Dermis microvascular lymphatic vessel endothelial cell (primary cell): ENCODE measurements at regions not wholly inside any gene's neighbourhood (a gene's known extent, or its start where the extent isn't known, plus 50 kb on each side); places are given as distances from the start of the nearest gene placed in this dataset.
"Not testable (repeated sequence)": the region's sequence is repeated elsewhere in the genome, so short reads cannot be mapped to it uniquely, and the experiment has no call there.

ENCODE experiments used
- DNase-seq, 2 donors: peaks; one replicate each; pipeline versions ENCODE4 v3.0.0 to v3.0.0-alpha.2; 2010; ENCODE audit warnings: low read depth in 2 of 2

DNA sequence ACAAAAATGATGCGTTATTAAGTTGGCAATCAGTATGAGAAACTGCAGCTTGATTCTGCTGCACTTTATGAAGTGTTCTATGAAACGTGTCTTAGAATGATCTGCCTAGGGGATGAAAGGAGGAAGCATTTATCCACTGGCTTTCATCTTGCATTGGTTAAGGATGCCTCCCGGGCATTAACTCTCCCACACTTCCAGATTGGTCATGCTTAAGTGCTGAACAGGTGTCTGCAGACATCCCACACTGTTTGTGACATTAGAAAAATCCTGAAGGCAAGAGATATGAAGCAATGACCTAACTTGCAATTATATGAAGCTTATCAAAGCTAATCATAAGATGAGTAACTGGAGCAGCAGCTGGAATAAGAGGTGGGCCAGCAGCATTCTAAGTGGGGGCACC is 437.3 kb downstream of the NSUN3 start:
- DNase-seq, result no peak

DNA sequence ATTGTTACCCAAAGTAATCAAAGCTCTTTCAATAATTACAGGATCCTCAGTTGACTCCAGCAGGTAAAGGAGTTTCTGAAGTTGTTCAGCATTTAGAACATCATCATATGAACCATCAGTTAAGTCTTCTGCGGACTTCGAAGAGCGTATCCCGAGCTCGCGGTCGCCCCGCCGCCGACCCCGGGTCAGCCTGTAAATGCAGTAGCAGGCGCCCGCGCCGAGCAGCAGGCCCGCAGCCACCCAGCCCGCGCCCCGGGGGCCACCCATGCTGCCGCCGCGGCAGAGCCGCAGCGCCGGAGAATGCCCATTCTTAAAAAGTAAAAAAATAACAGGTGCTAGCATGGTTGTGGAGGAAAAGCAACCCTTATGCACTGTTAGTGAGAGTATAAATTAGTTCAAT is 444.5 kb downstream of the NSUN3 start:
- not testable (repeated sequence) for DNase-seq

DNA sequence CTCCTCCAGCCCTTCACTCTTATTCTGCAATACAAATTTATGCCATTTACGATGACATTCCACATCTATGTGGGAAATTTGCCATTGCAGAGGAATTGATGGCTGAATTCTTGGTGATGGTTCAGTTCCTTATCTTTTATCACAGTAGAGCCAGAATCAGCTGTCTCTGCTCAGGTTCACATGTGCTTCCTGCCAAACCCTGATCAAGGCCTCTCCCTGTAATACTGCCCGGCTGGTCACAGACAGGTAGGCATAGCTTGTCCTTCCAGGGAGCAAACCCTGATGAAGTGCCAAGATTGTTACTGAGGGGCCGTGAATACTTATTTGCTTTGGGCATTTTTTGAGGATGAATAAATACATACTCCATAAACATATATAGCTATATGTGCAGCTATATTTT is 450.0 kb downstream of the NSUN3 start:
- DNase-seq, result no peak

DNA sequence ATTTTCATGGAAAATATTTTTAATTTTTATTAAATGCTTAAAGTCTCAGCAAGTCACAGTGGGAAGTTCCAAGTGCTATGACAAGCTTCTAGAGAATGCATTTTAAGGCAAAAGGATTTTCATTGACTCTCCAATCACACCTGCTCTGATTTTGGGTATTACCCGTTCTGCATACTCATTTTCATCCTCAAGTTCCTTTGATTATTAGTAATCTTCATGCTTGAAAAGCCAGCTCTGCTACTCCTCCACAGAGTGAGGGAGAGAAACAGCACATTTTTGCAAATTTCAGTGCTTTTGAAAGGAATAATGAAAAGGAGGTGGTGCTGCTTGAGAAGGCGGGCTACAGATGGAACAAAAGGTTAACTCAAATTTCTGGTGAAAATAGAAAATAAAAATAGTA is 450.7 kb downstream of the NSUN3 start:
- DNase-seq, result no peak

DNA sequence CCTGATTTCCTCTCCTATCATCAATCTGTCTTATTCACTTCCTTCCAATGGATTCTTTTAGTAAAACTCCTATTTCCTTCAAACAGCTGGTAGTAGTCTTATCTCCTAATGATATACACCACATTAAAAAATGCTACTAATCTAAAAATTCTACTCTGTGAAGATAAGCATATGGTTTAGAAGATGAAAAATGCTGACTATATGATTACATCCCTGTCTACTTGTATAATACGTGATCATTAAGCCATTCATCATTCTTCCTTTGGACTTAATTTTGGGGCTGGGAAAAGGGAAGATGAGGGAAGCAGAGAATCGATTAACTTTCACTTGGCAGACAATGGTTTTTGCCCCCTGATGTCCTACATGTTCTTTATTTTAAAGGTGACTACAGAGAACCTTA is 453.1 kb downstream of the NSUN3 start:
- no peak for DNase-seq

DNA sequence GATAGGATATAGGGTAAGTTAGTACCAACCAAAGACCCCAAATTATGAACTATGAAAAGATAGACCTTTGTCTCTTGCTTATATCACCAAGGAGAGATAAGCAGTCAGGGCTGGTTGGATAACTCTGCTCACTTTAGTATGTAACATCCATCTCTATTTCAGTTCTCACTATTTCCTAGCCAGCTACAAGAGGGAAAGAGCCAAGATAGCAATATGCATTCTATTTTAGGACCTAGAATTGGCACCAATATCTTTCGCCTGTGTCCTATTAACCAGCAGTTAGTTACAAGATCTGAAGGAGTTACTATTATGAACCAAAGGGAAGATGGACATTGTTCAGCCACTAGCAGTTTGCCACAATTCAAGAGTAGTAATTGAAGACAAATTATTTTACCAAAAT is 457.5 kb downstream of the NSUN3 start:
- DNase-seq, result no peak

DNA sequence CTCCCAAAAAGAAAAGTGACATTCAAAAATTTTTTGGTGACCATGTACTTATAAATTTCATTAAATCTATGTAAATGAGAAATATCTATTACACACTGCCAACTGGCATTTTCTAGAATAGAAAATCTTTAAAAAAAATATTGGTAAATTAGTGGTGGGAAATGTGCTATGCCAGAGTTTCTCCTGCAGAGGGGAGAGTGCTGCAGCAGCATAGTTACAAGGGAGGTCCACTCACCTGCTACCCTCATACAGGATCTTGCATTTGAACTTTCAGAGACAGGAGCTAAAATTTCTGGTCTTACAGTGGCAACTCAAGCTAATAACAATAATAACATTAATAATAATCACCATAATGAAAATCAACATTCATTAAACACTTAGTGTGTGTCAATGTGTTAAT is 459.6 kb downstream of the NSUN3 start:
- DNase-seq, result peak in 1 of 2 donors; percentile 2

DNA sequence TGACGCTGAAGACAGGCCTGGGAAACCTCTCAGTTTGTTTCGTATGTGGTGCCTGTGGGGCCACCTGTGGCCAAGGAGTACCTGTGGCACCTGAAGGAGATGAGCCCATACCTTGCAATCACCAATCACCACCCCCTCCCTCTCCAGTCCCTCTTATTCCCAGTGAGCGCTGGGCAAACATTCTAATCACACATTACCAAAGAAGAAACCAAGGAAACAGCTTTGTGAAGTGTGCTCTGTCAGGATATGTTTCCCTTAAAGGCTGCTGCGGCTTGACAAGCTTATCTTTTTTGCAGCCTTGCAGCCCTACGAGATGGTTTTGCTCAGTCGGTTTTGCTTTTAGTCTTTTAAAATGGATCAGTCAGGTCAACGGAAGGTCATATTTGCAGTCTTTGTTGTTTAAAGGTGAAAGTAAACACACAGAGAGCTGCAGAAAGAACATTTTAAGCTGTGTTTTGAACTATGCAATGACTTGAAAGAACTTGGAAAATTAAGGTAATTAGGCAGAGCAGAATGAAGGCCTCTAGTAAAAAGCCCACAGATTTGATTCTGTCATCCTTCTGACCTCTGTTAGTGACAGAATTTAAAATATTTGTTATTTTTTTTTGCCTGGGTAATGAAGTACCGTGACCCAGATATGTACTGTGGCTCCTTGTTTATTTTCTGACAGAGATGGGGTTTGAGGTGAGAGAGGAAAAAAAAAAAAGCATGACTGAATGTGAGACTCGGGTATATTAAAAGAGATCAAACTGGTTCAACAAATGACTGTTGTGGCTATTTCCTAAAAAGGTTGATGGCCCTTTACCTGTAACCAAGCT is 461.4 kb downstream of the NSUN3 start:
- DNase-seq, result no peak

DNA sequence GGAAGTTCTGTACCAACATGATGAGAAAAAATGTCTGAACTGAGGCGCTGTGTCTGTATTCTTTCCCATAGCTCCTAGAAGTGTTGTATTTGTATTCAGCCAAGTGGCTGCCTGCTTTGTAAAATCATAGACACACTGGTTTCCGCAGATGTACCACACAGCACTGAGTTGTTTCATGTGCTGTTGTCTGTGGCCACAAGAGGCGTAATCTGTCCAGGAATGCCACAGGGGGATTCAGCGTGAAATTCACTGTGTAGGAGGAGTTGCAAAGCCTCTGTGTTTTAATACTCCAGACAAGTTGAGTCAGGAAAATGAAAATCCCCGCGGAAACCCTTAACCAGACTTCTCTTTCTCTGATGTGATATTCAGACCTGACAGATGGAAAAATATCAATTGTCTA is 462.2 kb downstream of the NSUN3 start:
- no peak for DNase-seq

DNA sequence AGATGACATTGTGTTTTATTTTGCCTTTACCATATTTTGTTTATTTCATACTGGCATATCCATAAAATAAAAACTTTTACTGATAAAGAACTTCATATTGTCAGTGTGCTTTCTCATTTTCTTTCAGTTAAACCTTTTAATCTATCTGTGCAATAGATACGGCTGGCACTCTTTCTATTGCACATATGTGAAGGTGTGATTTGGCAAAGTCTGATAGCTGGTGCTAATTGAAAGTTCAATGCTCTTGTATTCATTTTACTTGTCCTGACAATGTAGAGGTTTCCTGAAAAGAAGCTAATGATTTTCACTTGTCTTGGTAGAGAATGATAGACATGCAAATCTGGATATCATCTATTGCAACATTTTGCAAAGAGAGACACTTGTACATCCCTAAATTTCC is 467.0 kb downstream of the NSUN3 start:
- DNase-seq, result no peak

DNA sequence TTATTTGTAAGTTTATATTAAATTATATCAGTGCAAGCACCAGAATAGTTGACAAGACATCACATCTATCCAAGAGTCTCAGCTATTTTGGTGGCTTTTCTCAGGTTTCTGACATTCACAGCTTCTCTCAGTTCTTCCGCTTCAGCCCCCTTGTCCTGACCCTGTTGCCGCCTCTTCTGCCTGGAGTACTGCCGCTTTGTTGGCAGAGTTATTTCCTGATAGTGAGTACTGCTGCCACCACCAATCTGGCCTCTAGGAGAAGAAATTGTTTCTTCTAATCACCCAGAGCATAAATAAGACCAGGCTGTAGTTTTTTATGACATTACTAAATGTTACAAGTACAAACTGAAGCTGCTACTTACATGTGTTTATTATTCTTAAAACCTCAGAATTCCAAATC is 470.1 kb downstream of the NSUN3 start:
- no peak for DNase-seq

DNA sequence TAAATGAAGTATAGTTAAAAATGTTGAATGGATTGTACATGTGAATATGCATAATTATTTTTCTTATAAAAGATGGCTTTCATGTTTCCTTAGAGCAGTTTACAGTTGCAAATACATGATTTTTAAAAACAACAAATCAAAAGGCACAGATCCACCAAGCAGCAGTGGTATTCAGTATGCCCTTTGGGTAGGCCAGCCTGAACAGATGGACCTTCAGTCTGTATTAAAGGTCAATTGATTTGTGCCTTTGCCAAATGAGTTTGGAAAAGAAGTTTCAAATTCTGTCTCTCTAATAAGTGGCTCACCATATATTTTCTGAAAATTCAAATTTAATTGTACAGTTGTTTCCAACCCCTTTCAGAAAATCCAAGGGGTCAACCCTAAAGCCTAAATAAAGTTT is 477.1 kb downstream of the NSUN3 start:
- no peak for DNase-seq

DNA sequence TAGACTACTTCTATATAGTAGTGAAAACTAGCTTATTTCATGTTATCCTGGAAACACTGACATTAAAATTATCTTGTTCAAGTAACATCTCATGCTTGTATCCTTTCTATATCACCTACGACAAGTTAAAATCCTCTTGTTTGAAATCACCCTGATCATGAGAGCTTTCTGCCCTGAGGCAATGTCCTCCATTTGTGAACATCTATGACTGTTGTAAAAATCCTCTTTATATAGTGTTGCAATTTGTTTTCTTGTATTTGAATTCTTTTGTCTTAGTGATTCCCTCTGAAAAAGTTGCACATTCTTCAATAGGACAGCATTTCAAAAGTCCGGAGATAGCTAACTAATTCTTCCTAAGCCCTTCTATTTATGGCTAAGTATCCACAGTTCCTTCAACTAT is 480.3 kb downstream of the NSUN3 start:
- DNase-seq, result no peak

DNA sequence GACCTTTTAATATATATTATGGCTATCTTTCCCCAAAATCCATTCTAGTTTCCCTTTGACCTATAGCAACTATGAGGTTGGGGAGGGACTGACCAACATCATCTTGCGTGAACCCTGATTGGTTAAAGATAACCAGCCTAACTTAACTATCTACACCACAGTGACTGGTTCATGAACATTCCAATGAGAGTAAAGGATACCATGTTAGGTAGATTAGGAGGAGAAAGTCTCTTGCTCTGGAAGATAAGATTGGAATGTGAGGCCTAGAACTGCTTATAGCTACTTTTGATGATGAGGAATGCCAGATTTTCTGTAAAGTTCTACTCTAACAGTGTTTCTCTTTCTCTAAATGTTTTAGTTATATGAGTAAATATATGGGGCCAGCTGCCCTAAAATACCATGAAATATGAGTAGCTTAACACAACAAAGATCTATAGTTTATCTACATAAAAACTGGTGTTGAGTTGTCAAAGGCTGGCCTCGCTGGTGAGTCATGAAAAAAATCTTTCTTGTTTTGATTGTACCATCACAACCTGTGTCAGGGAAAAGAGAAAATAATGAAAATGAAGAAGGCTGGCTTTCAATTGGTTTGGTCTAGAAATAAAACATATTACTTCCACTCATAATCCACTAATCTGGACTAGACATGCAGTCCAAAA is 481.4 kb downstream of the NSUN3 start:
- DNase-seq, result no peak

DNA sequence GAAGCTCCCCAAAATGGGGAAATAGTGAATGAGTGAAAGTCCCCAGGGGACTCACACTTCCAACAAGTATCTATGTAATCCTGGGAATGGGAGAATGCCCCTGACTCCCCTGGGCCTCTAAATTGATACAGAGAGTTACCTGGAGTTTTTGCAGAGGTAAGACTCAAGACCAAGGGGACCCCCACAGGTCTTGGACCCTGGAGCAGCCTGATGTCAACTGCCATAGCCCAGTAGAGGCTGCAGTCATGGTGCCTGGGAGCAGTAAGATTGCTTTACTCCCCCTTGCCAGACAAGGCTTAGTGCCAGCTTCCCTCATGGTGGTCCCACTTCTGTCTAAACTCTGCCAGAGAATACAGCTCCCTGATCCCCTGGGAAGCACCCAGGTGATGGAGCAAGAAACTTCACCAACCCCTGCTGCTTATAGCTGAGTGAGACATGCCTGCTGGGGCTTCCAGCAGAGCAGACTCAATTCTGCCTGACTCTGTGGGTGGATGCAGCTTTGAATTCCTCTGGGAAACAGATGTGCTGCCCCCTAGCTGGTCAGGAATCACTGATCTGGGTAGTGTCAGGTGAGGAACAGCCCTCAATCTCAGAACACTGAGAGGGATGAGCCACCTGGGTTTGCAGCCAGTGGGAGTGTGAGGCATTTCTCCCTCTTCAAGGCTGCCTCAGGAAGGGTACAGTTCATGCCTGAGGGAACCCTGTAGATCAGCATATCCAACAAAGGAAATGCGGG is 485.9 kb downstream of the NSUN3 start:
- no peak for DNase-seq

DNA sequence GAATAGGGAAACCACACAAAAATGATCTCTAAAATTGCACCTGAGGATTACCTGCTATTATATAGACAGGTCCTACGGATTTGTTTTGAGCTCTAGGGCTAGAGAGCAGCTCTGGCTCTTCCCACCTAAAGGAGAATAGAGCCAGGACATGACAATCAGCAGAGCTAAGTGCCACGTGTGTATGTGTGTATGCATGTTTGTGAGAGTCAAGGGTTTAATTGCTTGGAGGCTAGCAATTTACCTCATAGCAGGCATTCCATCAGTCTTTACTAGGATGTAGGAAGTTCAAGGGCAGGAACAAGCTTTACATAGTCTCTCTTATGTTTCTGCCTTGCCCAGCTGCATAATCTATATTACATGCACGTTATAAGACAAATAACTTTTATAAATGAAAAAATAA is 498.2 kb downstream of the NSUN3 start:
- DNase-seq, result no peak

DNA sequence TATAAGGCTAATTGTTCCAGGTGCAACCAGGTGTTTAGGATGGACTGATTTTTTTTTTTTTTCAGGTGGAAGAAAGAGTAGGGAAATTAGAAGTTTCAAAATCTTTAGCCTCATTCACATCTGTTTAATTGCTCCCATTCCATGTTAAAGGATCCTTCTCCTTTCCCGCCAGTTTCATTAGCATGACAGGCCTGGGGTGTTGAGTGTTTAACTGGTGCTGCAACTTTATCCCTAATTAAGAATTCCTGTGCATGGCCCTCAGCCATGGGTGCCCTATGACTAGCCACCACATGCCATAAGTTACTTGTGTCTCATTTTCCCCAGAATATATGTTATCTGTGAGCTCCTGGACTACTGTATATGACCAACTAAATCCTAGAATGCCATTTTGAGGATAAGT is 501.4 kb downstream of the NSUN3 start:
- DNase-seq, result no peak

DNA sequence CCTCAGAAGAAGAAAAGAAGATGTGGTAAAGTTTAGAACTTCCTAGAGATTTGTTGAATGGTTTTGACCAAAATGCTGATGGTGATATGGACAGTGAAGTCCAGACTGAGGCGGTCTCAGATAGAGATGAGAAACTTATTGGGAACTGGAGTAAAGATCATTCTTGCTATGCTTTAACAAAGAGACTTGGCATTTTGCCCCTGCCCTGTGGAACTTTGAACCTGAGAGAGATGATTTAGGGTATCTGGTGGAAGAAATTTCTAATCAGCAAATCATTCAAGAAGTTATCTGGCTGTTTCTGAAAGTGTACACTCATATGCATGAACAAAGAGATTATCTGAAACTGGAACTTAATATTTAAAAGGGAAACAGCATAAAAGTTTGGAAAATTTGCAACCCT is 505.2 kb downstream of the NSUN3 start:
- no peak for DNase-seq

DNA sequence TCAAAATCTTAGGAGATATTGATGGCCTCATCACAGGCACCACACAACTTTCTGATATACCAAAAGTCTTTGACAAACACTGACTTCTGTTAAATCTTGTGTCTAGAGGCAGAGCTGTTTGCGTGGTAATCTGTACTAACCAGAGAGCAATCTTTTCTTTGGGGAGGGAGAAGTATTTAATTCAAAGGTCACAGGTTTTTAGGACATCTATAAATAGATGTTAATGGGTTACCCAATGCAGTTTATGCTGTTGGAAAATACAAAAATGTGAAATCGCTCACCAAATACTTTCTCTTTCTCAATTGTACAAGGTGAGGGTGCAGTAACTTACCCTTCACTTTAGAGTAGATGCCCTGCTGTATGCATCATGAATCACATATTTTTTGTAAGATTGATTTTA is 510.5 kb downstream of the NSUN3 start:
- DNase-seq, result no peak

DNA sequence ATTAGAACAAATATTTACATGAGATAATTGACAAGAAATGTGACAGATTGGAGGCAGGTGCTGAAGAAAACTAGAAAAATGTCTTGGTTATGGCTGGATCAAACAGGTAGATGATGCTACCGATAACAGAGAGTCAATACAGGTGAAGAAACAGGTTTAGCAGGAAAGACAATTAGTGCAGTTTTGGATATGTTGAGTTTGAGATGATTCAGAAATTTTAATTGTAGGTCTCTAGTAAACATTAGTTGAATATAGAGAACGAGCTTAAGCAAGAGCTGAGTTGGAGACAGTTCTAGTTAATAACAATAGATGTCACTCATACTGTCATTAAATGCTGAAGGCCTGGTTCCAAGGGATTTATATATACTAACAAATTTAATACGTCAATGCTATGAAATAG is 524.4 kb downstream of the NSUN3 start:
- no peak for DNase-seq

DNA sequence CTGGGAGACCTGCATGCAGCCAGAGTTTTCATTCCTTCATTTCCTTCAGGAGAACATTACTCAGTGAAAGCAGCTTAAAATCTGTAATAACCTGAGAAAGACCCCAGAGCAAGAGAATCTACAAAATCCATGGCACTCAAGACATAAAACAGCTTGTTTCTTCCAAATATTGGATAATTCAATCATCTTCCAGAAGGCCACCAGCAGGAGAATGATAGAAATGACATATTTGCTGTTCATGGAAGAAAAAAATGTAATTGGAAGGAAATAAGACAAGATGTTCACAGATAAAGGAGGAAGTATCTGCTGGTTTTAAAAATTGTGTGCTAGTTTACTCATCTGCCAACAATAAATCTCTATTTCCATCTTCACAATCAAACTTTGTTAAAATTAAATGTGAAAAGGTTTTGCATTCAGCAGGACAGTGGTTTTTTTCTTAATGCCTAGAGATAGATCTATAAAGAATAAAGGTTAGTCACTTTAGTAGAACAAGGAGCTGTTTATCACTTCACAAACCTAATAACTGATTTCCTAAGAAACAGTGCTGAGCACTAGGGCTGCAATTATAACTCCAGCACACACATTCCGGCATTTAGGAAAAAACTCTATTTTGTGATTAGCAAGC is 530.8 kb downstream of the NSUN3 start:
- no peak for DNase-seq

DNA sequence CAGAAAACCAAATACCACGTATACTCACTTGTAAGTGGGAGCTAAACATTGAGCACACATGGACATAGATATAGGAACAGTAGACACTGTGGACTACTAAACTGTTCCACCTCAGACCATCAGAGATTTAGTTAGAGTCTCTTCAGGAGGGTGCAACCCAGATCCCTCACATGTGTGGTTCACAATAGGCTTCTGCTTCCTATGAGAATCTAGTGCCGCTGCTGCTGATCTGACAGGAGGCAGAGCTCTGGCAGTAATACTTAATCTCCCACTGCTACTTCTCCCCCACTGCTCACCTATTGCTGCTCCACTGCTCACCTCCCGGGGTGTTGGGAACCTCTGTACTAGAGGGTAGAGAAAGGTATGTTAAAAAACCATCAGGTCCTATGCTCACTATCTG is 533.3 kb downstream of the NSUN3 start:
- DNase-seq, result no peak
